HG03139 (cell line): ENCODE measurements at regions not wholly inside any gene's neighbourhood (a gene's known extent, or its start where the extent isn't known, plus 50 kb on each side); places are given as distances from the start of the nearest gene placed in this dataset.

Source experiments
- ATAC-seq: cut with Tn5 transposase; IDR thresholded peaks from one replicate; pipeline ENCODE4 v1.9.1; 2021; ENCODE audit not compliant: unreplicated experiment

DNA sequence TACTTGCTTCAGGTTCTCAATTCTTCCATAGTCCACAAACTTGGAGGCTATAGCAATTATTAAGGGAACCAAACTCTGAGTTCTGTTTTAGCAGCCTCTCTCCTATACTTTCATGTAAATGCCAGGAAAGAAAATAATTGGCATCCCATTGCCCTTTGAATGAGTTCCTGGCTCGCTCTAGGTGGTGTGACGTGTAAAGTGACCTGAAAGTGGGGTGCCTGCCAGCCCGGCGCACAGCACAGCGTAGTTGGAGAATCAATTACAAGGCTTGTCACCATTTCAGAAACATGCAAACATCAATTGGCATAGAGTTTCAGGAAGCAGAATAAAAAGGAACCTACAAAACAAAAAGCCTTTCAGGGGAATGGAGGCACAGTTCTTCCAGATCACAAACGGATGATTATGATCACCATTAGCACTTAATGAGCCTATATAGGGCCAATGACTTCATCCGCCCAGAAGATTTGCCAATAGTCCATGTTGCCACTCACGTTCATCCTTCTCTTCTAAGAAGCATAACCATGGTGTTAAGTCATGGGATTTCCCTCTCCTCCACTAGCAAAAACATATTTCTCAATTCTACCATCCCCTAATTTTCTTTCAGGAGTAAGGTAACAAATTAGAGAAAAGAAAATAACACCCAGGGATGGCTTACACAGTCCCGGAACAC lies 354.6 kb upstream of the ADGRL2 start:
- no peak for ATAC-seq

DNA sequence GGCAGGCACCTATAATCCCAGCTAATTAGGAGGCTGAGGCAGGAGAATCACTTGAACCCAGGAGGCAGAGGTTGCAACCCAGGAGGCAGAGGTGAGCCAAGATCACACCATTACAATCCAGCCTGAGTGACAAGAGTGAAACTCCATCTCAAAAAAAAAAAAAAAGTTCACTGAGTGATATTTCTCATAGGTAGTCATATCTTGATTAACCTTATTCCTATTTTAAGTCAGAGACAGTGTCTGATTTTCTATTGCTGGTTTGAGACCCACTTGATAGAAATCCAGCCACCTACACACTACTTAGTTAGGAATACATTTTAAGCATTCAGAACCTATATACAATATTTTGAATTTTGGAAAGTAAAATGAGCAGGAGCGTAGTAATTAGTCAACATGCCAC lies 357.4 kb upstream of the ADGRL2 start:
- no peak for ATAC-seq

DNA sequence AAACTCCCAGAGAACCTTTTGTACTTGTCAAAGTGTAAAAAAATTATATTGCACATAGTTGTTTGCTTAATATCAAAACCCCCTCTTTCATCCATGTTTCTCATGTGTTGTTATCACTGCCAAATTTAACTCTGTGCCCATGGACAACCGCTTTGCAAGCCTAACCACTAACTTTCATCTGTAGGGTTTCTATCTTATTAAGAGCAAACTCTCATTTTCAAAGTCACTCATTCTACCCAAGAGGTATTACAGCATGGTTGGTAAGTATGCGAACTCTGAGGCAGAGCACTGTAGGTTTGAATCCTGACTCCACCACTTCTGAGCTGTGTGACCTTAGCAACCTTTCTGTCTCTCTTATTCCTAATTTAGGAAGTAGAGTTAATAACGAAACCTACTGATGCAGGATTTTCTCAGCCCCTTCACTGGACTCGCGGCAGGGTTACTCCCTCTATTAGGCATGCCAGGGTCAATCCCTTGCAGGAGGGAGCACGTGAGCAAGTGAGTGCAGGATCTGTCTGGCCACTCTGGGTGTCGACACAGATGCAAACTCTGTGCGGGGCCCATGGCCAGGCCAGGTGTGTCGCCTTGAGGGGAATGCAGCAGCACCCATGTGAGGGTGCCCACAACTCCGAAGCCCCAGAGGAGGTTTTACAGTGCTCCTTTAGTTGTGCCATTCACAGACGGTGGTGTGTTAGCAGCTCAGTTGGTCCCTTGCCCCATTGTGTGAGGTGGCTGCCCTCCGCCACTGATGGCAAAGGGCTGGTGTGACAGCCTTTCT lies 361.5 kb upstream of the ADGRL2 start:
- ATAC-seq, result no peak

DNA sequence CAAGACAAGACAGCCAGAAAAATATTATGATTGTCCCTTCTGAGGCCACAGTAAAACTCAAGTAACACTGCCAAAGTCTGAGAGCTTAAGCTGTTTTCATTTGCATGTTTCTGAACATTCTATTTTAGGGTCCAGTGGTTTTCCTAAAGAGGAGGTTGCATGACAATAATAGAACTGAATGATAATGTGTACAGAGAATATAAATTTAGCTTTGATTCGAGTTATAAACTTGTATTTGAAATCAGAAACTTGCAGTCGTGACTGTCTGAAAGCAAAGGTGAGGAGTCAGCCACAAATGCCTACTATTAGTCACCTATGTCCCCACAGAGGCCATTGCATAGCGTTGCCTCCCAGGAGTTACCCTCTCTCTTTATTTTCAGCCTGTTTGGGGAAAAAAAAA lies 363.1 kb upstream of the ADGRL2 start:
- peak; percentile 75 for ATAC-seq

DNA sequence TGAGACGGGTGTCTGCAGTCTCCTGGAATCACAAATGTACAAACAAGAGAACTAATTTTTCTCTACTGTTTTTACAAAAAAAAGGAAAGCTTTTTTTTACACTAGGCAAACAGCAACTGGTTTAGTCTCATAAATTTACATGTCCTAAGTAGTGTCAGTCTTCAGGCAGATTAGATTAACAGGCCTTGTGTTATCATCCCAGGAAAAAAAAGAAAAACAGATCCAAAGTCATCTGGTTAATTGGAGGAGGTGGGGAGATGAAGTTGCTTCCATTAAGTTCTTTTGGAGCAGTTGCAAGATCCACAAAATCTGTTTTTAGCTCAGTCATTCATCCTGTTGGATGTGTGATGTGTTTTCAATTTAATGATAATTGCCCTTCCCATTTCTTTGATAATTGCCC lies 363.5 kb upstream of the ADGRL2 start:
- ATAC-seq, result no peak

DNA sequence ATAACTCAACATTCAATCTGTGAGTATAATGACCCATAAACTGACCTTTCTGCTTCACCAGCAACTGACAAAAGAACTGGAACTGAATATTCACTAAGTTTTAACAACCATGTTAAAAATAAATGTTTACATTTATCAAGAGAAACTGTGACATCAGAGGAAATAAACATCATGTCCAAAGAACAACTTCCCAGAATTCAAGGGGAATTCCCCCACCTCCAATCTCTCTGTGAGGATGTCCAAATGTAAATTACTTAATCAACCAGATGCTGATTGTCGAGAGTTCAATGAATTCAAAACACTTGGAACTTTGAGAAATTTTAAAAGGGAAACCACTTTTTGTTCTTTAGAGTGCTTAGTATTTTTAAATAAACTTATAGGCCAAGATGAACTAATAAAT lies 365.6 kb upstream of the ADGRL2 start:
- ATAC-seq, result no peak

DNA sequence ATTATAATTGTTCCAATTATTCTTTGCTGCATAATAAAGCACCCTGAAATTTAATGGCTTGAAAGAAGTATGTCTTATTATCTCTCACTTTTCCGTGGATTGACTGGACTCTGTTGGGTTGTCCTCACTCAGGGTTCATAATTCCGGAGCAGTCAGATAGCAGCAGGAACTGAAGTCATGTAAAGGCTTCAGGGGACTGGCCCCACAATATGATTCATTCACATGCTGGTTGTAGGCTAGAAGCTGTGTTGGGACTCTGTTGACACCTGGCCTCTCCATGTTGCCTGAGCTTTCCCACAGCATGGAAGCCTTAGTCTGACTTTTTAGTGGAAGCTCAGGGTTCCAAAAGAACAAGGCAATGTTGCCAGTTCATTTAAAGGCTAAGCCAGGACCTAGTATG lies 367.1 kb upstream of the ADGRL2 start:
- no peak for ATAC-seq

DNA sequence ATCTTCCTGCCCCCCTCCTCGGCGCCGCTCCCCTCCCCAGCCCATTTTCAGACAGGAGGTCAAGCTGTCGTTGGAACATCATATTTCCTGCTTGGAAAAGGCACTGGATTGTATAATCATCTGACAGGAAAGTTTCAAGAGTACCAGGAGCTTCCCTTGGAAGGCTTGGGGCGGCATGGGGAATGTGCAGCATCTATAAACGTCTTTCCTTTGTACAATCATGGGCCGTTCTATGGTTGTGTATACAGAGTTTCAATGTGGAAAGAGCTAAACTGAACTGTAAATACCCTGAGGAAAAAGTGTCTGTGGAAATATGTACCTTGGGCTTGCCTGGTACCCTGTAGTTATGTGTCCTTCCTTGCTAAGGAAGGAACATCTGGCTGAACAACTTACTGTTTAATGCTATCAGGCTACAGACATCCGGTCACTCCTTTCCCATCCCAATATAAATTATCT lies 368.1 kb upstream of the ADGRL2 start:
- no peak for ATAC-seq

DNA sequence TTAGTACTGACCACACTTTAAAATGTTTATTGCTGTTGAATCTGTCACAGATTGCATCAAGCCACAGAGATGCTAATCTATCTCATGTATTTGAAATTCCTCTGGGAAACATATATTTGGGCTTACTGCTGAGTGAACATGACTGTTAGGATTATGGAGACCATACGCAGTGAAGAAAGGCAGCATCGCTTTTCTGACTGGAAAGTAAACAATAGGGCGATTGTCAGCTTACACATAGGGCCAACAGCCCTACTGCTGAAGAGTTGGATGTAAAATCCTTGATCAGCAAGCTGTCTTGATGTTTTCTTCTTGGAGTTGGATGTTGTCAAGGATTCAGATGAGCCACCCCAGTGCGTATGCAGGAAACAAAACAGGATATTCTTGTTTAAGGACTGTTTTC lies 368.7 kb upstream of the ADGRL2 start:
- ATAC-seq, result no peak

DNA sequence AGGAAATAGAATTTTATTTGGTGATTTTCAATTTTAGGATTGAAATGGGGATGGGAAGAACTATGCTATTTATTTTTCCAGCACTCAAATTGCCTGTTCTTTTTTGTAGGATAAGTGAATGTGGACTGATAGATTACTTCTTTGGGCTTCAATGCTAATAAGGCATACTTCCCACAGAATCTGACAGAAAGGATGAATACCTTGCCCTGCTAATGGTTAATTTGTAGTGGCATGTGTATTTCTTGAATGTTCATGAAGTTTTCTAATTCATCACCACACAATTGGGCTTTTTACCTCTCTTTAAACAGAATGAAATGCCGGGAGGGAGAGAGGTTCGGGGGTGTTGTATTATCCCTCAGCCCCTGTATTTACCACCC lies 369.1 kb upstream of the ADGRL2 start:
- ATAC-seq, result no peak

DNA sequence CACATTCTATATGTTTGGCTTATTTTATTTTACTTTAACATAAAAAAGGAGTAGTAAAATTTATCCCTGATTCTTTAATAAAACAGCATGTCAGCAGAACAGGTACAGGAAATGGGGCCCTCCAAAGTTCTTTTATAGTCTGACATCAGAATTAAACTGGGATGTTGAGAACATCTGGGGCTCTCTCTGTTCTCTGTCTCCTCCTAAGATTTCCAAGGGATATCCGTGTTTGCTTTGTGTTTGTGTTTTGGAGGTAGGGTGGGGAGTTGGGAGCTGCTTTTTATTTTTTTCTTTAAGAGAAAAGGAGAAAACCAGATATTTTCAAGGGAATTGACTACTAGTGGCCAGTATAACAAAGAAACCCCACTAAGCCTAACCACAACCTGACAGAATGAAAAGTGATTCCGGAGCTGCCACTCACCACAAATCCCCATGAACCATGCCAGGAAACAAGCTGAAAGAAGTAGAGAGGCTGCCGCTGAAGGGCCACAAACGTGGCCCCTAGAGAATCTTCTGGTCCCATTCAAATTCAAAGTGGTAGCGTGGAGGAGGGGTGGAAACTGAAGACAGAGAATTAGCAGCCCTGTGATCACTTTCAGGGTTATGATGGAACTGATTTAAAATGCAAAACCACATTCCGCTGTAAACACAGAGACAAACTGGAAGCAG lies 369.6 kb upstream of the ADGRL2 start:
- no peak for ATAC-seq

DNA sequence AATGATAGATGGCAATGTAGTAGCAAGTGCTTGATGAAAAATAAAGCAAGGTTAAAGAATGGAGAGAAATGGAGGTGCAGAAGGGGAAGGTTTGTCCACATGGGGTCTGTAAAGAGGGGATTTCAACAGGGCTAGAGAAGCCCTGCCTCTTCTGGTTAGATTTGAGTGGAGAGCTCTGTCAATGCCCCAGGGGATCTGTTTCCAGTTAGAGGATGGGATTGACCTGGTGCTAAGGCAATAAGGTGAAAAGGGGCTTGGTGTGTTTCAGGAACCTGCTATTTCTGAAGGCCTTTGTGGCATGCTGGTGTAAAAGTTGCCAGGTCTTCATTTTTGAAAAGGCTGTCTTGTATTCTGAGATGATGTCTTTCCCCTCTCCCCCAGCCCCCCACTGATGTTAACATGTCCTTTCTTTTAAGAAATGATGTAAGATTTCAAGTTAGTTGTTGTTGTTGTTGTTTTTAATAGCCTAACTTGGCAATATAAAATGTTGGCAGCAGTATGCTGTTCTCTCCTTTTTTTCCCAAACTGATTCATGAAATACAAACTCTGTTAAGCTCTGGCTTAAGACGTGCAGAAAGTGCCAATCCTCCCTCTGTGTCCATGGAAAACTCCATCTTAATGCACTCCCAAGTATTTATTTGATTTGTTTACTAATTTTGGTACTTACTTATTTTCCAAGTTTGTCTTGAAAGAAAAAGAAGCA lies 370.3 kb upstream of the ADGRL2 start:
- ATAC-seq, result no peak

DNA sequence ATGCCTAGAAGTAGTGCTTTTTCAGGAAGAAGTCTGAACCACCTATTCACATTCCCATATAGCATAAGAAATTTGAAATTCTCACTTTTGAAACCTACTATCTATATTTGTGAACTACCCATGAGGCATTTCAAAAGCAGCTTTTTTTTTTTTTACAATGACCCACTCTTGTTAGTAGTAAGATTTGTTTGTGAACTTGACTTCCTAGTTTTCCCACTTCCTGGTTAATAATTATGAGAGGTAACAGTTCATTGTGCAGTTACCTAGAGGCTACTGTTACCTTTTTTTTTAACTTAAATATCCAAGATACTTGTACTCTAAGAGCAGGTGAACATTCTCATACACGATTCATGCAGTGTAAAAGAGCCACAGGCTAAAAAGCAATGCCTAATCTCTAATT lies 371.7 kb upstream of the ADGRL2 start:
- ATAC-seq, result no peak

DNA sequence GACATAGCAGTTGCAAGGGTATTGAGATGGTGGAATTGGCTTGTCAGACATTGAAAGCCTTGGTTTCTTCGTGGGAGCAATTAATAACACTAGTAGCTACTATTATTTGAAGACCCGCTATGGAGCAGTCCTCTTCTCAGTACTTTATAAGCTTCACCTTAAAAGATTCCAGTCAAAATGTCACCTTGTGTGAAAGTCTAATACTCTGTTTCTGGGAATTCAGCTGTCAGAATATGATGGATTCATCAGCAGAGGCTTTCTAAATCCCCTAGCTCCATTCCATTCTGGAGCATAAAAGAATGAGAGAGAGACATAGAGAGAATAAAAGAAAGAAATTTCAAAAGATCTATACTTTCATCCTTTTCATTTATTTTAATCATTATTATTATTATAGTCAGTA lies 375.9 kb upstream of the ADGRL2 start:
- ATAC-seq, result no peak

DNA sequence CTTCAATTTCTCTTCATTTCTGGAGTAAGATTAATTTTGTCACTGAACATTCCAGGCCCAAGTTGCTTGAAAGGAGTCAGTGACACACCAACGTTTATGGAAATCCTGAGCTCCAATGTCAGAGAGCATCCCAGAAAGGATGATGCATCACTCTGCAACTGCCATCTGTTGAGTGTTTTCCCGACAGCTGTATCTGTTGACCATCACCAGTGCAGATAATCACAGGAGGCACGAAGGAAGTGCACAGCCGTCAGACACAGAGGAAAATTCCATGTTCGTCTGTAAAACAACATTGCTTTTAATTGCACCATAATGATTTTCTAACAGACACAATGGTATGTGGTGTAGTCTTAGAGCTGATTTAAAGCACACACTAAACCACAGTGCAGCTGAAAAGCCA lies 376.7 kb upstream of the ADGRL2 start:
- no peak for ATAC-seq

DNA sequence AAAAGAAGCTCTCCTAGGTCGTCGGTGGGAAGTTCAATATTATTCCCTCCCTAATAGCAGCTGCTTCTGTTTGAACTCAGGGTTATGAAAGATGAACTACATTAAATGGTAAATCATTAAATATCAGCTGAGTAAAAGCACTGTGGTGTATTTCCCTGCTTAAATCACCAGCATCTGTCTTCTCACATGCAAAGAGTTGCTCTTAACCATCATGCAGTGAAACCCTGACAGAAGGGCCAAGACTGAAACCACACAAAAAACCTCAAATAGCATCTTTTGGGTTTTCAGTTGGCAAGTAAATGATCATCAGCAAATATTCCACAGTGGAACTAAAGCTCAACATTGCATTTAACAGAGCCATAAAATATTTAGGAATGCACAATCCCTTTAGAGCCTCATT lies 380.0 kb upstream of the ADGRL2 start:
- peak; percentile 89 for ATAC-seq

DNA sequence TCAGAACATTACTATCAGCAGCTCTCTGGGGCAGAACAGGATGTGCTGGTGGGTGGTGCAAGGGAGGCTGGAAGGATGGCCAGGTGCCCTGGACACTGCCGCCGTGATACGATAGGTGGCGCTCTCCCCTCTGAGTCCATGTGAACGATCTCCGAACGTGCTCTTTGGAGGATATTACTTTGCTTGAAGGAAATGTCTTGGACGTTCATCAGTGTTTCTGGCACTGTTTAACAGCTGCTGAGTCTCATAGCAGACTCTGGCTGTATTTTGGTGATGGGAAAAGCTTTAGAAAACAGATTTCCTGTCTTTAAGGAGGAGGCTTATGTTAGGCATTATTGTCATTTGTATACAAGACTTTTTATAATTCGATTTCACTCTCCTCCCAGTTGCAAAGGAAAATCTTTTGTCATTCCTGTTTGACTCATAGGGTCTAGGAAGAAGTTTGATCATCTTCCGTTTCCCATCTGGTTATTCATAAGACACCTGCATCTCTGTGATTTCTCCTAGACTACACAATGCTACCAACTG lies 386.2 kb upstream of the ADGRL2 start:
- peak; percentile 91 for ATAC-seq

DNA sequence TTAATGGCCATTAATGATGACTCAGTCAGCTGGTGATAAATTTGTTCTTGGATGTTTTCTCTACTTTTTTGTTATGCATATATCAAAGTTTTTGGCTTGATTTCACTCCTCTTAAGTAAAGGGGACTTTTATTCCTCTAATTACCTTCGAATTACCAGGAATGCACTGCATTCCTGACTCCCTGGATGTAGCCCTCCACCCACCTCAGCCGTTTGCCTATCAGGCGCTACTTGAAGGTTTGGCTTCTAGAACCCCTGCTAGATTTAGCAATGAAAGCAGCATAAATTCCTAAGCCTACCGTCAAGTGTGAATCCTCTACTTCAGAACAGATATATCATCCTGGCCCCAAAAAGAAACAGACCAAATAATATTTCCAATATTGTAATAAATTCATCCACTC lies 387.8 kb upstream of the ADGRL2 start:
- ATAC-seq, result no peak

DNA sequence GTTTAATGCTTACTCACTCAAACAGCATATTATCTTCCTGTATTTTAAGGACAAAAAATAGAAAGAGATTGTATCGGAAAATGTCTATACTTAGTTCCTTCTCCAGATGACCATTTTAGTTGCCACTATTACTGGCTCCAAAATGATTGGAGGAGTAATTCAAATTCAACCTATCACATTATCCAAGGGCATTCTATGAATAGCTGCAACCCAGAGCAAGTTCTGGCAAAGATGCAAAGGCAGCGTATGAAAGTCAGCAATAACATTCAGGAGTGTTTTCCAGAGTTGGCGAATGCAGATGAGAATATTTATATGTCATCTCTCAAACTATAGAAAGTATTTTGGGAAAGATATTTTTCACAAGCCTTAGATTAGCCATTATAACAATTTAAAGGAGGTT lies 389.8 kb upstream of the ADGRL2 start:
- no peak for ATAC-seq

DNA sequence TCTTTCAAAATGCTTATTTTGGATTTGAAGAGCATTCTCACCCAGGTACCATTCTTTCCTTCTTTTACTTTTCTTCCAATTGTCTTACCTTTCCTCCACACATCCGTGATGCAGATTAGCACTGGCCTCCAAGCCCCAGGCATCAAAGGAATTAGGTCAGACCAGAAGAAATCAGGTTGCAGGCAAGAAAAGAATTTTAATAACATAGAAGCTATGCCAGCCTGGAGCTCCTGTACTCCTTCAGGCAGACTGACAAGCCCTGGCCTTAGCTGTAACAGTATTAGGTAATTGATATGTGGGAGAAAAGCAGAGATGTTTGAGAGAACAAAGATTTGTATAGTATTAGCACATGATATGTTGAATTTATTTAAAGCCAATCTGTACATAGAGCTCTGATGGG lies 390.4 kb upstream of the ADGRL2 start:
- ATAC-seq, result no peak

DNA sequence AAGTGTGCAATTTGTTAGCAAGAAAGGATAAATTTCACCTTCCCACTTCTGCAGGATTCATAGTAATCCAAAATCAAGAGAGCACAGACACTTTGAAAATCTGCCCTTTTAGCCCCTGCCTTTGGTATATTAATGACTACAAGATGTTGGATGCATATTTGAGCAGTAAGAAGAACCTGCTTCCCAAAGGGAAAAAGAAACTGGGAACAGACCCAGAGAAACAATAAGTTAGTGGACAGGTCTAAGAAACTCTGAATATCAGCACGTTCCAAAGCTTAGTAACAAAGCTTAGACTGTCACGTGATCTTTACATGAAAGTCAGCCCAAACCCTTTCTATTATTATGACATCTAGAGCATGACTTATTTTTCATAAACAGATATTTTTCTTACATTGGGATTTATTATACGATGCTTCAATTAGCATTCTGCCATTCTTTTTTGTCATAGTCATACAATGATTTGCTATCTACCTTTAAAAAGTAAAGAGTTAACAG lies 390.9 kb upstream of the ADGRL2 start:
- no peak for ATAC-seq
